Mesenteric fat pad (tissue), 1 donor: ENCODE measurements at regions not wholly inside any gene's neighbourhood (a gene's known extent, or its start where the extent isn't known, plus 50 kb on each side); places are given as distances from the start of the nearest gene placed in this dataset.

Experiments
- DNase-seq: peaks from one replicate; pipeline ENCODE4 v3.0.0-alpha.2; 2020; ENCODE audit warnings: low spot score
- donor health status: DM: yes; HTN: yes; CAD: no.

DNA sequence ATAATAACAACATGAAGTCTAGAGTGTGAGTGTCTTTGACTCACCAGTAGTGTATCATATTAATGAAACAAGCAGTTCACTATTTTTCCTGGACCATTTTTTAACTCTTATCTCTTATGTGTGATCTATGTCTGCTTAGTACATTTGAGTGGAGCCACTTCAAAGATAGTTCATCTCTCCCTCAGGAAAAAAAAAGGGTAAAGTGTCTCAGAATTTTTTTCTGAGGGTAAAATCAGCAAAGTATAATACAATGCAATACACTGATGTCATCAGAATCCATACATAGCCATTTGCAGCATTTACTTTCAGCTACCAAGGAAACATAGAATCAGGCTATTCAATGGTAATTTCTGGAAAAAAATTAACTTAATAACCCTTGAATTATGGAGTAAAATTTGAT lies 706.7 kb downstream of the DNAJB9 start:
- DNase-seq, result no peak

- no peak for DNase-seq
Measured at GRCh38 chr7:109282726-109283125, 713.1 kb downstream of the DNAJB9 start.

DNA sequence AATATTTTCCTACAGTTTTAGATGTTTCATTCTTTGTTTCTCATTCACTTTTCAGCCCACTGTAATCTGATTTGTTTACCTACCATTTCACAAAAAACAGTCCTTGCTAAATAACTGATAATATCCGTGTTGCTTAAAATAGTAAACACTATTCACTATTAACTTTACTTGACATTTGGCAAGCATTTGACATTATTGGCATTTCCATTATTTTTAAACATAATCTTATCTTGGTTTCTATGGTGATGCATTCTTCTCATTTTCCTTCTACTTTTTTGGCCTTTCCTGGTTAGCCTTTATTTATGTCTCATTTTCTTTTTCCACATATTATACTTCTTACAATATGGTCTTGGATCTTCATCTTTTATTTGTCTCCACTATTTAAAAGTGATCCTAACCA lies 715.3 kb downstream of the DNAJB9 start:
- no peak for DNase-seq

DNA sequence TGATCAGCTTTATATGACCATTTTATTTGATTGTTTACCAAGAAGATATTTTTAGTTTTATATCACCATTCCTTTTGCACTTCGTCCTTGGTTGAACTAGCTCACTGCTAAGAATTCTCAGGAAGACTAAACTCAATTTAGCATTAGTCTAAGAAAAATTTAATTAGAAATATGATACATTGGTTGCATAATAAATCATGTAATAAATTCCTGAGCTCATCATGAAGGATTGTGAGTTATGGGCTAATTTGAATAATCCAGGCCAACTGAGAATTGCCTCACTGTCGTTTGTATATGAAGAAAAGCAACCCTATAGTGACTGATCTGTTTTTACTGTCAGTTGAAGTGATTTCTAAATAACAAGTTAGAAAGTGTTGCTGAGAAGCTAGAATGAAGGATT lies 725.5 kb downstream of the DNAJB9 start:
- no peak for DNase-seq

GRCh38 chr7:109308816-109309215 lies 739.1 kb downstream of the DNAJB9 start:
- DNase-seq, result no peak

DNA sequence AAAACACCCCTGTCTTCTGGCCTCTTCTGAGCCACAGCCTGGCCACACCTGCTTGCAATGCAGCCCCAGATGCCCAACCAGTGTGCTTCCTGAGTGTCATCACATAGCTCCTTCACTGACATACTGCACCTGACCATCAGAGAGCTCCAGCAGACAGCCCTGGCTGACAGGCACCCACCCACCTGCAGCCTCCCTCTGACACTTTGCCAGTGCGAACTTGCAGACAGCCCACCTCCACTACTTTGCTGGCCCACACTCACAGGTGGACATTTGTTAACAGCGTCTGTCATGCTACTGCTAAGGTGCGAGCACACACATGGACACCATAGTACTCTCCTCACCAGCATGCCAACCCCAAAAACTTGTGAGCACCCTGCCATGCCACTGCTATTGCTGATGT lies 740.1 kb downstream of the DNAJB9 start:
- no peak for DNase-seq

- DNase-seq, result no peak
Measured at GRCh38 chr7:109318136-109318535, 748.5 kb downstream of the DNAJB9 start.

- no peak for DNase-seq
Measured at GRCh38 chr7:109322833-109323232, 753.2 kb downstream of the DNAJB9 start.

GRCh38 chr7:109331423-109331822 lies 761.7 kb downstream of the DNAJB9 start:
- DNase-seq, result no peak

- DNase-seq, result no peak
Measured at GRCh38 chr7:109335951-109336350, 766.3 kb downstream of the DNAJB9 start.

DNA sequence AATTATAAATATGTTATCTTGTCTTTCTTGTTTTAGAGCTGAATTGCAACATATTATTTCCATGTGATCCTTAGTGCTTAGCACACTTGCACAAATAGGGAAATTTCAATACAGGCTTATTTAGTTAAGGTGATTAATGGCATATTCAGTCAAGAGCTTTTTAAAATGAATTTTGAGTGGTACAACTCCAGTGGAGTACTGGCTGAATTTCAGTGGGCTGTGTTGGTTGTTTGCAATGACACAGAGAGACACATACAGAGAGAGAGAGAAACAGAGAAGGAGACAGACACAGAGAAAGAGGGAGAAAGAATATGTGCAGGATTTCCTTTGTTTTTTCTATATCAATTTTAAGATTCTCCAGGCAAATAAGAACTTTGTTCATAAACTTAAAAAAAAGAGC lies 766.9 kb downstream of the DNAJB9 start:
- no peak for DNase-seq

GRCh38 chr7:109343678-109344077 lies 774.0 kb downstream of the DNAJB9 start:
- no peak for DNase-seq

- no peak for DNase-seq
Measured at GRCh38 chr7:109351493-109351892, 781.8 kb downstream of the DNAJB9 start.

GRCh38 chr7:109354000-109354399 lies 784.3 kb downstream of the DNAJB9 start:
- no peak for DNase-seq

- DNase-seq, result no peak
Measured at GRCh38 chr7:109354552-109354951, 784.9 kb downstream of the DNAJB9 start.

DNA sequence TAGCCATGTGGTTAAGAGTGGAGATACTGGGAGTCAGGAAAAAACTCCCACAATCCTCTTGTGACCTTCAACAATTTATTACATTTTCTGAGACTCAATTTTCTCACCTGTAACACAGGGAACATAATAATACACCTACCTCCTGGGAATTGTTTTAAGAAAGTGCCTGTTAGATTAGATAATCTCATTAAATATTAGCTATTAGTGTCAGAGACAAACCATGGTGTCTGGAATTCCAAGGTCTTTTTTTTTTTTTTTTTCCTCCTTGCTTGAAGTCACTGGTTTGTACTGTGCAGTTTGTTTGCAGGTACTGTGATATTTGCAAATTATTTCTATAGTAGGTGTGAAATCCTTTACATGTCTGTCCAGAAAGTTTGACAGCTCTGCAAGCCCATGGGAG lies 806.1 kb downstream of the DNAJB9 start:
- DNase-seq, result no peak

DNA sequence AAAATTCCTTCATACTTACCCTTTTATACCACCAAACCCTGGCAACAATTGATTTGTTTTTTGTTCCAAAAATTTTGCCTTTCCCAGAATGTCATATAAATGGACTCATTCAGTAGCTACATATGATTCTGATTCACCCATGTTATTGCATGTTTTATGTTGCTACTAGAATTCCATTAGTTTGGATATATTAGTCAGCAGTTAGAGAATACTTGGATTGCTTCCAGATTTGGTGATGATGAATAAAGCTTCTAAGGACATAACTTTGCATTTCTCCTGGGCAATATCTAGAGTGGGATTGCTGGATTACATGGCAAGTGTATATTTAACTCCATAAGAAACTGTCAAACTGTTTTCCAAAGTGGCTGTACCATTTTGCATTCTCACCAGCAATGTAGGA lies 806.9 kb downstream of the DNAJB9 start:
- DNase-seq, result no peak

DNA sequence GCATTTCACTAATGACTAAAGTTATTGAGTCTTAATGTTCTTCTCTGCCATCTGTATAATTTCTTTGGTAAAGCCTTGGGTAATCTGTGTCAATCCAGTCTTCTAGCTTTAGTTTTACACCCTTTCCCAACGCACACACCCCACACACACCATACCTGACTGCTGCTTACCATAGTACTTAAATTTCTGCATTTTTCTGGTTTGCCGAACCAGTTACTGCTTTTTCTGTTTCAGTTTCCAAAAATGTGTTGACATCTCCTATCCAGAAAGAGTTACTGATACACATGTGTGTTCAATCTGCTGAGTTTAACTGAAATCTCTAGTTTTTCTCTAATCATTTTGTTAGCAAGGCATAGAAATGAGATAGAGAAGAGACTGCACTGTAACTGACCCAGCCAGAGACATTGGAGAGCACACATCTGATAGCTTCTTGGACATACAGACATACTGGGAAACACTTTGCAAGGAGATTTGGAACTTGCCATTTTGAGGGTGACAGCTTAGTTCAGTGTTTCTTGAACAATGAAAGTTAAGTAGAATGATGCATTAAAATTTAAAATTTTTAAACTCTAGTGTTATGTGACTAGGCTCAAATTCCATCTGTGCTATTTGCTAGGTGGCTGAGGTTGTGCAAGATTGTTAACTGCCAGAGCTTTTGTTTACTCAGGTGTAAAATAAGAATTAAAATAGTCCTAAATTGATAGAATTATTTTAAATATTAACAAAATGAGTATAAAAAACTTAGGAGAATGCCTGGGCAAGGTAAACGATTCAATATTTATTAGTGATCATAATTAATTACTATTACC lies 807.6 kb downstream of the DNAJB9 start:
- no peak for DNase-seq

DNA sequence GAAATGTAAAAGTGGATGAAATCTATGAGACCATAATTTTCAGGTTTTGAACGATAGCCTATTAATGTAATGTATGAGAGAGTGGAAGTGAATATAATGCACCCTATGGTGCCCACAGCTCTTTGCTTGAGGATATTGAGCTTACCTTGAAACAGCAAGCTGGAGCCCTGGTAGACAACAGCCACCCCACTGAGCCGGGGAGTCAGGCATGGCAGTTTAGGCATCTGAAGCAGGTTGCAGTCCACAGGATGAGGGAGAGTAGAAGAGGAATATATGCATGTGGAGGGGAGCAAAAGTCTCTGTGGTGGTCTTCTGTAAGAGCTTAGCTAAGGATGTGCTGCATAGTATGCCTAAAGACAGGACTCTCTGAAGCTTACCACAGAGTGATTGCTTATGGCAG lies 817.3 kb downstream of the DNAJB9 start:
- DNase-seq, result no peak

- DNase-seq, result no peak
Measured at GRCh38 chr7:109387530-109387929, 817.9 kb downstream of the DNAJB9 start.

DNA sequence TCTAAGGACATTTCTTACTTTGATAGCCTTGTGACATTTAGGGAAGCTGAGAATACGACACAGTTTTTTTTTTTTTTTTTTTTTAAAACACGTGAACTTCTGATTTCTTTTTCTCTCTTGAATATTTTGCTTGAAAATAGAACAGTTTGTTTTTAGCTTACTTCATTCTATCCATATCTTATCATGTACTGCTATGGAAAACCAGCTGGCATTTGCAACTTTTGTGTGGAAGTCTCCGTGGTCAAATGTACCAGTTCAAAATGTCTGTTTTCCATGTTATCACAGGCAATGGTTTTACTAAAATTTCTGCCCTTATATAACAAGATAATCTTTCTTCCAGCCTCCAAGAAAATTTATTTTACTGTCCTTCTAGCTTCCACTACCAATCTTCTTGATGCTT lies 821.6 kb downstream of the DNAJB9 start:
- no peak for DNase-seq

DNA sequence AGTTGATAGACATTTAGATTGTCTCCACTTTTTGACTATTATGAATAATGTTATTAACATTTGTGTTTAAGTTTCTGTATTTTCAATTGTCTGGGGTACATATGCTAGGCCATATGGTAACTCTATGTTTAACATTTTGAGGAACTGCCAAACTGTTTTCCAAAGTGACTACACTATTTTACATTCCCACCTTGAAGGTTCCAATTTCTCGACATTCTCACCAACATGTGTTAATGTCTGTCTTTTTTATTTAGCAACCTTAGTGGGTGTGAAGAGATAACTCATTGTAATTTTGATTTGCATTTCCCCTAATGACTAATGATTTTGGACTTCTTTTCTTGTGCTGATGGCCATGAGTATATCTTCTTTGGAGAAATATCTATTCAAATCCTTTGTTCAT lies 832.4 kb downstream of the DNAJB9 start:
- no peak for DNase-seq

GRCh38 chr7:109407756-109408155 lies 838.1 kb downstream of the DNAJB9 start:
- no peak for DNase-seq

- DNase-seq, result no peak
Measured at GRCh38 chr7:109437957-109438356, 868.3 kb downstream of the DNAJB9 start.
